ENCODE measurements at regions not wholly inside any gene's neighbourhood (a gene's known extent, or its start where the extent isn't known, plus 50 kb on each side); places are given as distances from the start of the nearest gene placed in this dataset.

DNA sequence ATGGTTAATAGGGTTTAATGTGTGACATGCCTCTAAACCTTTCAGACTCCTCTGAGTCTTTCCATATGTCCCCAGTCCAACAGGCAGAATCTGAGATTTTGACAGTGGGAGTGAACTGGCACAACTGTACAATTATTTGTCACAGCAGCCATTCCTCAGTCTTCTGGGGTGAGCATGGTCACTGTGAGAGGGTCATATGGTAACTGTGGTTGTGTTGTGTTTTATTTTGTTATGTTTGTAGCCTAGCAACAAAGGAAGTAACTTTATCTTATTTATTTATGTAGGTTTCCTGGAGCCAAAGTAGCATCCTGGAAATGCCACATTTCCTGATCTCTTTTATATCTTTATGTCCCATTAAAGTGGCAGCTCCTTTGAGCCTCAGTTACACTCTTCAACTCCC lies 1067.9 kb downstream of the TTLL7 start:
- DNase-seq = no peak

GRCh38 chr1:82927753-82928152 lies 1071.2 kb downstream of the TTLL7 start:
- peak; percentile 30 for DNase-seq

DNA sequence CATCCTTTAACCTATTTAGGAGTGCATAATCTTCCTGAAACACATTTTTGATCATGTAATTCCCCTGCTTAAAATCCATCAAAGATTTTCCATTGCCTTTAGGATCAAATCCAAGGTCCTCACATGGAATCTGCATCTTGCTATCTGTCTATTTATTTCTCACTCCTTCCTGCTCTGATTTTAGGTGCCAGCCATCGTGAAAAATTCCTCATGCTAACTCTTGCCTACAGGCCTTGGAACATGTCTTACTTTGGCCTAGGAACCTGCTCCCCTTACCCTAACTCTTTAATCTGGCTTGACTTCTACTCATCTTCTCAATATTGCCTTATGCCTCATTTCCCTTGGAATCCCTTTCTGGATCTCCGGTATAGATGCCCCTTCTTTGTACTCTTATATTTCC lies 1074.3 kb downstream of the TTLL7 start:
- DNase-seq = no peak

DNA sequence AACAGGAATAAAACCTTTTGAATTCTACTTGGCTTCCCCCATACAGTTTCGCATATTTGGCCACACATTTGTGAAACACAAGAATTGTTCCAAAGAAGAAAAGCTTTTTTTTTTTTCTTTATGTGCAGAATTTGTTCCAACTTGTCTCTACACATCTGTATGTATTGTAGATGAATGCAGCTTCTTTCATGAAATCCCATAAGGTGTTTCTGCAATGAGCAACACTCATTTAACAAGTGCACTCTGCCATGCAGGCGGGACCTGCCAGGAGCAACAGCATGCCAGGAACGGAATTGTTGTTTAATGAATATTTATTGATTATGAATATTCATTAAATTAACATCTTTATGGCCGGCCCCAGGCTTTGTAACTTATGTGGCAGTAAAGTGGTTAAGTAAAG lies 1075.0 kb downstream of the TTLL7 start:
- no peak for DNase-seq

GRCh38 chr1:82921759-82922158 lies 1077.2 kb downstream of the TTLL7 start:
- no peak for DNase-seq

DNA sequence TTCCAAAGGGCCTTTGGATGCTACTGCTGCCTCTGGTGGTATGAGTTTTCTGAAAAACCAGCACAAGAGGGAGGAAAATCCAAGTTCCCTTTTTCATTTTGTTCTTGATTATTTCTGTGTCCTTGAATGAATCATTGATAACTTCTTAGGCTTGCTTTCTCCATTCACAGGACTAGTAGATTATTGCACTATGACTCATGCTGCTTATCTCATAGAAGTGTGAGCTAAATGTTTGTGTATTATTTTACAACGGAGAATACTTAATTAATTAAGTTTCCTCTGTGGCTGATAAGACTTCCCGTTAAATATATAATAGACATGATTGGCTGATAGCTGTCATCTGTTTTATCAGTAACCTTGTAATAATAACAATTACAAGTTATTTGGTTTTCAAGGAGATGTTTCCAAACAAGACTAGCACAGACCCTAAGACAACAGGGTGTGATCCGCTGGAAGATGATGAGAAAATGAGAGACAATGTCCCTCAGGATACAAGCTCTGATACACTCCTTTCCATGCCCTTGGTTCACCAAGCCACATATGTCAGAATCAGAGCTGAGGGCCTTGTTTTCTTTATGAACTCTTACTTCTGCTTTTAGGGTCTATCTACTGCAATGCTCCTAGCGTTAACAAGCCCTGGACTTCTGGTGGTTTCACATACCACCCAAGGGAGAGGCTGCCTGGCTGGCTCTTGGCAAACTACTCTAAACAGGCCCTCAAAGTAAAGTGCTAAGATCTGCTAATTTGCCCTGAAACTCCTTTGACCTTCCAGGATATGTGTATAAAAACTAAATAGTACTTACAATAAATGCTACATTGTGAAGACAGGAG lies 1078.3 kb downstream of the TTLL7 start:
- DNase-seq = no peak

- DNase-seq = no peak
Observed at GRCh38 chr1:82919837-82920236, 1079.1 kb downstream of the TTLL7 start.

- no peak for DNase-seq
Observed at GRCh38 chr1:82907313-82907712, 1091.6 kb downstream of the TTLL7 start.

- DNase-seq = no peak
Observed at GRCh38 chr1:82903626-82904025, 1095.3 kb downstream of the TTLL7 start.

DNA sequence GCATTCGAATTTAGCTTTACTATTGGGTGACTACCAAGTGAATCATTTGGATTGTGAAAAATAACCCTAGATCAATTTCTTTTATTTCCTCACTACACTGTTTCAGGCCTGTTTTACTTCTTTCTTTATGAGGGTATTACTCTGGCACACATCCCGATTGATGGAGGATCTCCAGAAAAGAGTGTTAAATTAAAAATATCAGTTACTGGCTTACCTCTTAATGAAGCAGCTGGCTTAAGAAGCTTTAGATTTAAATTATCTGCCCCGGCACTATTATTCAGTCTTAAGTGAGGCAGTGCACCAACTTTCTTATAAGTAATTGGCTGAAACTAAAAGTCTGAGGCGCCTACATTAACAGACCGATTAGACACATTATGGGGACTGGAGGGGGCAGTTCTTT lies 1097.4 kb downstream of the TTLL7 start:
- DNase-seq = no peak

- no peak for DNase-seq
Observed at GRCh38 chr1:82901118-82901517, 1097.8 kb downstream of the TTLL7 start.

DNA sequence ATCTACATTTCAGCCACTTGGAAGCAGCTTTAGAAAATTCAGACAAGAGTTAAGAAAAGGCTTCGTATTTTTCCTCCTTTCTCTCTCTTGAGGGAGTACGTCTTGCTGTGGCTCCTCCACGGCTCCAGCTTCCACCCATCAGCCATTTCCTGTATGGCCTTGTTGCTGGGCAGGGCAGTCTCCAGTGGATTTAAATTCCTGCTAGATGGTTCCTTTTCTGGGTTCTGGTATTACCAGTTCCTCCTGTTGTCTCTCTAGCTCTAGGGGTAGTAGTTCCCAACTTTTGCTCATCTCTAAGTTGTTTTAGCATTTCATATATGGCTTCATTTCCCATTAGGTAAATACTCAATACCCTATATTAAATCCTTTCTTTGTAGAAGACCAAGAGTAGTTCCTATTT lies 1098.3 kb downstream of the ADGRL2 start:
- DNase-seq = no peak

- DNase-seq = no peak
Observed at GRCh38 chr1:82897549-82897948, 1096.8 kb downstream of the ADGRL2 start.

DNA sequence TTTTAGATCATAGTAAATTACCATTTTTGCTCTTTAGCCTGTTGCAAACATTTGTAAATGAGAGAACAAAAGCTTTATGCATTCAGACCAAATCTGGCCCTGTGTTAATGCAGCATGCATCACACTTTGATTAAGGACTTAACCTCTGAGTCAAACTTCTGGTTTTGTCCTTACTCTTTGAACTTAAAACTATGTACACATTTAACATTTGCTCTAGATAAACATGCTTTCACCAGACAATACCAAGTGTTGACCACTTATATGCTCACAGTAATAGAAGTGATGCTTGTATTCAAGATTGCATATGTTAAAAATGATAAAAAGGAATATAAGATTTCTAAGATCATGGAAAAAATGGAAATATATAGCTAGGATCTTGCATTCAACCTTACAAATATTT lies 1095.3 kb downstream of the ADGRL2 start:
- no peak for DNase-seq

DNA sequence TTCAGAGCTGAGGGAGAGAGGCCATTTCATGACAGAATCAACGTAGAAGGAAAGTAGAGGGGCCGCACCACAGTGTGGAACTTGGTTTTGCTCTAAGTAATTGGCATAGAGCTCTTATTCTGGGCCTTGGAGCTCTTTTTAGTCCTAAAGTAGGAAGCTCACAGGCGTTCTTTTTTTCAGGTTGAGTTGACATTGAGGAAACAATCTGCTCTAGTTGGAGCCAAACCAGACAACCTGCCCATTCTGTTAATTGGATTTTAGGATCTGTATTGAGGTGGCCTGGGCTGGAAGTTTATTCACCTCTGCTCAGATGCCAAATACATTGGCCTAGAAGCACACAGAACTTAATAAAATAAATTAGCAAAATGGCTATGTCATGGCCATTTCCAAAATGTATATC lies 1093.9 kb downstream of the ADGRL2 start:
- DNase-seq = no peak

GRCh38 chr1:82893712-82894470 lies 1093.2 kb downstream of the ADGRL2 start:
- DNase-seq = no peak

GRCh38 chr1:82880506-82880905 lies 1079.8 kb downstream of the ADGRL2 start:
- DNase-seq = no peak

- DNase-seq = peak; percentile 35
Observed at GRCh38 chr1:82879701-82880305, 1079.1 kb downstream of the ADGRL2 start.

DNA sequence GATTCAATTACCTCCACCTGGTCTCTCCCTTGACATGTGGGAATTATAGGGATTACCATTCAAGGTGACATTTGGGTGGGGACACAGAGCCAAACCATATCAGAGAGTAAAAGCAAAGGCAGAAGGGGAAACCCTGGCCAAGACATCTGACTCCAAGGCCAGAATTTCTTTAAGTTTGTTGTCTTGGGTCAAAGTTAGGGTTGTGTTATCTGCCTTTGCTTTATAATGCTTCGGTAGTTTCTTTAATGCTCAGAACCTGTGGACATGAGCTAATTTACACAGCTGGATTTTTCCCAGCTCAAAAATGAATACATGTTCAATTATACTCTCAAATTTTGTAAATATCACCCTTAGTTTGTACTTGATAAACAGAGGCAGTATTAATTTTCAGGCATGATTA lies 1074.4 kb downstream of the ADGRL2 start:
- DNase-seq = no peak

DNA sequence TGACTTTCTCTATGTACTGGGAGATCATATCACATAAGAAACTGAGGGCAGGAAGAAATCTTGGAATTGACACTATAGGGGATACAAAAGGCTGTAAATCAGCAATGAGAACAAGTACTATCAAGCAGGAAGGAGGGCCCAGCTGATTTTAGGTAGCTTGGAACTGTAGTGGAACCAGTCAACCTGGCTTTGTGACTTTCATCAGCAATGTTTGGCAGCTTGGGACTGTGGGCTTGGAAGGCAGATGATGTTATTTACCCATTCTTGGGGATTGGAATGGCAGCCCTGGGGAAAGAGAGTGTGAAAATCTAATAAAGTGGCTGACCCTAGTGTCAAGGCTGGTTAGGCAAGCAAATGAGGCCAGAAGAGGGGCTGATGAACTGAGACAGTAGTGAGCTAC lies 1073.3 kb downstream of the ADGRL2 start:
- DNase-seq = no peak

DNA sequence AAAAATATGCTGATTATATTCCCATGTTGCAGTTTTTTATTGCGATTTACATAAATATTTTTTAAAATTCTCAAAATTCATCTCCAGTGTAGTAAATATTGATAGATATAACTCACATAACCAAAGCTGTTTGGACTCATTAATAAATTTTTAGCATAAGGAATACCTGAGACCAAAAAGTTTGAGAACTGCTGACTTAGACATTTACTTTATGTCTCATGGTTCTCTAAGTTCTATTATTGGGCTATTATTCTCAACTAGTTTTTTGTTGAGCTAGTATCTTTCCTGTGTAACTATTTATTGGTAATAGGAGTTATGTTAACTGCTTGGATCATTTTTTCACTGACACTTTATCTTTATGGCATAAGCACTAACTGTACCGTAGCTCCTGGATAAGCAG lies 1069.6 kb downstream of the ADGRL2 start:
- DNase-seq = no peak

GRCh38 chr1:82867781-82868180 lies 1067.0 kb downstream of the ADGRL2 start:
- no peak for DNase-seq

DNA sequence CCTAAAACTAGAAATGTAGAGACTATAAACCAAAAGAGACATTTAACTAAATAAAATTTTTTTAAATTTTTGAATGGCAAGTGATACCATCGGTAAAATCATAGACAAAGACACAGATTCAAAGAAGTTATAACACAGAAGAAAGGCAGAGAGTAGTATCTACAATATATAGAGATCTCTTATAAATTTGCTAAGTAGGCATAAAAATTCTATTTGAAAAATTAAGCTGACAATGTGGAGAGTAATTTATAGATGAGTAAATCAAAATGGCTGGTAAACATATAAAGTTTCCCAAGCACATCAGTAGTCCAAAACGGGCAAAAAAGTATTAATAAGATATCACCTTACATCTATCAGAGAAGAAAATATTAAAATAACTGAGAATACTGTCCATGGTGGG lies 1061.0 kb downstream of the ADGRL2 start:
- no peak for DNase-seq

DNA sequence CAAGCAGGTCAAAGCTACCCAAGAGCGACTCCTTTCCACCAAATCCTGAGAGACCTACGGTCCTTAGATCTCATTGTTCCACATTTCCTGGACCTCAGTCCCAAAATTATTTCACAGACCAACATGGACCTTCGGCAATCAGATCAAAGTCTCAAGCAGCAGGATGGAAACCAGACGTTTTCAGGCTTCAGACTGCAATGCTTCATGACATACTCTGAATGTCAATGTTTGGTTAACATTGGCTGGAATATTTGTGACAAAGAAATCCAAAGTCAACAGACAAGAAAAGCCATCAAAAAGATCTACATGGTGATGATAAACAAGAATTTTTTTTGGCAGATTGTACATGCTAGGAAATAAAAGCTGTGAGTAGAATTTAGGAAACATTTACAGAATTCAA lies 1057.3 kb downstream of the ADGRL2 start:
- DNase-seq = no peak

All from femur (tissue), 1 donor.